Hepatocyte (in vitro differentiated cells): ENCODE measurements at regions not wholly inside any gene's neighbourhood (a gene's known extent, or its start where the extent isn't known, plus 50 kb on each side); places are given as distances from the start of the nearest gene placed in this dataset.

Experiments
- CTCF ChIP-seq: fragments of 200-600 bp; sonication (generic); IDR thresholded peaks from 2 replicates; pipeline ENCODE4 v1.5.1; 2016; ENCODE audit warnings: antibody characterized with exemption, mild to moderate bottlenecking; ENCODE audit not compliant: poor library complexity
- EZH2 ChIP-seq: fragments of 200-600 bp; sonication (generic); IDR thresholded peaks from 2 replicates; pipeline ENCODE4 v1.6.1; 2016; ENCODE audit warnings: antibody characterized with exemption, mild to moderate bottlenecking, borderline replicate concordance
- EZH2phosphoT487 ChIP-seq: fragments of 200-600 bp; sonication (generic); IDR thresholded peaks from one replicate; pipeline ENCODE4 v1.6.1; 2018; ENCODE audit warnings: antibody characterized with exemption, mild to moderate bottlenecking, low read depth, moderate library complexity; ENCODE audit not compliant: unreplicated experiment, severe bottlenecking

- no peak for TF ChIP-seq CTCF
- no peak for TF ChIP-seq EZH2
- no peak for TF ChIP-seq EZH2phosphoT487
These were observed 117.7 kb downstream of the WT1 start for GRCh38 chr11:32317643-32318042.
